ENCODE measurements at regions not wholly inside any gene's neighbourhood (a gene's known extent, or its start where the extent isn't known, plus 50 kb on each side); places are given as distances from the start of the nearest gene placed in this dataset.

DNA sequence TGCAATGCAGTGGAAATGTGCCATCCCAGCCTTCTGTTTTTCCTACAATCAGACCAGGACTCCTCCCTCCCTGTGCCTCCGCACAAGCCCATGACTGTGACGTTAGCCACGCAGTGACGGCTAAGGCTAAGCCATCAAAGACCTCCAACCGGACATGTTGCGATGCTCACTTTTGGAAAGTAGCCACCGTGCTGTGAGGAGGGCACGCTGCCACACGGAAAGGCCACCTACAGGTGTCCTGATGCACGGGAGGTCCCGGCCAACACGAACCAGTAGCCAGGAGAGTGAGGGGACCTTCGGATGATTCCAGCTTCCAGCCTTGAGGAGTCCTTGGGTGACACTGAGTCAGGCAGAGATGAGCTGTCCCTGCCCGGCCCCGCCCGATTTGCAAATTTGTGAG lies 53.9 kb downstream of the FOXL1 start:
- DNase-seq (ENCODE audit: low read depth) = no peak

DNA sequence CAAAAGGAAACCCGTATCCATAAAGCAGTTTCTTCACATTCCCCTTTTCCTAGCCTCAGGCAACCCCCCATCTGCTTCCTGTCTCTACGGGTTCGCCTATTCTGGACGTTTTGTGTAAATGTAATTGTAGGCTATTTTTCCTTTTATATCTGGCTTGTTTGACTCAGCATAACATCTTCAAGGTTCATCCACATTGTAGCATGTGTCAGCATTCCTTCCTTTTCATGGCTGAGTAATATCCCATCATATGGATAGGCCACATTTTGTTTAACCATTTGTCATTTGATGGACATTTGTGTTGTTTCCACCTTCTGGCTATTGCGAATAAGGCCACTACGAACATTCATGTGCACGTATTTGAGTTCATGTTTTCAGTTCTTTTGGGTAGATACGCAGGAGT lies 54.6 kb downstream of the FOXL1 start:
- DNase-seq (ENCODE audit: low read depth) = no peak

GRCh38 chr16:86634292-86634691 lies 55.9 kb downstream of the FOXL1 start:
- no peak for DNase-seq (ENCODE audit: low read depth)

DNA sequence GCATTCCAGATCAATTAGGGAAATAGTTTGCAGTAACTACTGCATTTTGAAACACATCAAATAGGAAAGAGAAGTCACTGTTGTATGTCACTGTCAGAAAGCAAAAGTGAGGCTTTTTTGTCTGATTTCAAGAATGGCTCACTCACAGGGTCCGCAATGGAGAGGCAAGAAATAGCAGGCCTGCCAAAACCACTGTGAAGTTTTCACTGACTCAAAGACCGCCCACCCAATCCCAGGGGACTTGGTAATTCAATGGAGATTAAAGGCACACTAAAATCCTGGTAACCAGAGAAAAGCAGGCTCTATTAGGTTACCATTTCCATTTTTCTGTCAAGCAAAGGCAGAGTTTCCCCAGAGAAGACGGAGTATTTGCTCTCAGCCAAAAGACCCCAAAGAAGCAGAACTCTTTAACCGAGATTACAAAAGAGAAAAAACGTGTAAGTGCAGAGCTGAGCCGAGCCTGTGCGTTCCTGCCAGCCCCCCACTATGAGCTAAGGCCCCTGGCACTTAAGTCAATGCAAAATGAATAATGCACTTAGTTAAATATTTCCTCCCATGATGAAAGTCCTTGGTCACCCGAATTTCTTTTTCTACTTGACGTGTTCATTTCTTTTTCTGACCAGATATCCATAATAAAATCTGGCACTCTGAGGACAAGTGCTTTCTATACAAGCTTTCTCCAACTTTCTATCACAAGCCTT lies 57.0 kb downstream of the FOXL1 start:
- DNase-seq (ENCODE audit: low read depth) = no peak

GRCh38 chr16:86635926-86636325 lies 57.6 kb downstream of the FOXL1 start:
- no peak for DNase-seq (ENCODE audit: low read depth)

DNA sequence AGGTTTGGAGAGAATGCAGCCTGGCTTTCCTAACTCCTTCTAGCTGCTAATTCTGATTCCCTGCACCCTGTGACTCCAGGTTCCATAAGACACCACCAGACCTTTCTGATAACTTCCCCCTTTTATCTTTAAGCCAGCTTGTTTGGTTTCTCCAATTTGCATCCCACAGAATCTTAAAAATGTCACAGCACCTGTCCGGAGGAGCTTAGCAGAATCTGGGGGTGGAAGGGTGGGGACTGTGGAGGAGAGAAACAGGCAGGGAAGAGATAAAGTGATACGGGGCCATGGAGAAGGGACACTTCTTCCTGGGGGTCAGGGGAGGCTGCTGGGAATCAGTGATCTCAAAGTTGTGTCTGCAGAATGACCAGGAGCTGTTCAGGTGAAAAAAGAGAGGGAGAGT lies 59.4 kb downstream of the FOXL1 start:
- no peak for DNase-seq (ENCODE audit: low read depth)

DNA sequence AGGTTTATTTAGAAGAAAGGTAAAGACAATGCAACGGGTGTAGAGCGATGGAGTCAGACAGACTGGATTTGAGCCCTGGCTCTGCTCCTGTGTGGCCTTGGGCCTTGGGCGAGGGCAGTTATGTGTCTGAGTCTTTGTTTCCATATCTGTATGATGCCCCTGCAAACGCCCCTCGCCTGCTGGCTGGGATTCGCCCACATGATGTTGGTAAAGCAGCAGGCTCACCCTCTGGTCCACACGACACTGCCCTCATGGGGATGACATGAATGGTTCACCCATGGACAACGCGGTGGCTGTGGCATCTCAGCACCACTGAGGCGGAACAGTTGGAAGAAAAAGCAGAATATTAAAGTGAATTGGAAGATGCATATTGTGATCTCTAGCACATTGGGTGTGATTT lies 60.3 kb downstream of the FOXL1 start:
- no peak for DNase-seq (ENCODE audit: low read depth)

DNA sequence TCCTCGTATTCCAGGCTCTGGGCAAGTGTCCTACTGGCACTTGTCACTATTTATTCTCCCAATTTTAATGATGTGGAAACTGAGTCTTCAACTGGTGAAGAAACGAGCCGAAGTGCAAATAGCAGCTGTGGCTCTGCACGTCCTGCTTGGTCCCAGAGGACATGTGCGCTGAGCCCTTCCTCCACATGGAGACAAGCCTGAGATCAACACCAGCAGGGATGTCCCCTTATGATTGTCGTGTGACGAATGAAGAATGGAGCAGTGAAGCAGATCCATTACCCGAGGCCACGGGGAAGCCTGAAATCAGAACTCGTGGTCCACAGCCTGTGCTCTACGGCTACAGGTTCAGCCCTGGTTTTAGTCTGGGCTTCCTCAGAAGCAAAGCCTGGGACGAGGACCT lies 61.0 kb downstream of the FOXL1 start:
- DNase-seq (ENCODE audit: low read depth) = no peak

- no peak for DNase-seq (ENCODE audit: low read depth)
These were observed 62.0 kb downstream of the FOXL1 start for GRCh38 chr16:86640265-86640843.

DNA sequence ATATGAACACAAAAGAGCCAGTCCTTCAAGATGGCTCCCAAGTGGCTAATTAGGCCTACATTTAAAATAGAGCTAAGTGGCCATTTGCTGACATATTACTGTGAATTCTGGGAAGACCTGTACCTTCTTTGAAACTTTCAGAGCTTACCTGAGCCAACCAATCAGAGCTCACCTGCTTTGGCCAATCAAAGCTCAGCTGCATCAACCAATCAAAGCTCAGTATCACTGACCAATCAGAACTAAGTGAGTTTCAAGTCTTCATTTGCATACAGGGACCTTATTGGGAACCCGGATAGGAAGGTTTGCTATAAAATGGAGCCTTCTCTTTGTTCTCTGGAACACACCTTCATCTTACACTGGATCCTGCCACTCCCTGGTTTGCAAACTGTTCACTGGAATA lies 63.7 kb downstream of the FOXL1 start:
- DNase-seq (ENCODE audit: low read depth) = no peak

GRCh38 chr16:86643671-86644070 lies 65.3 kb downstream of the FOXL1 start:
- DNase-seq (ENCODE audit: low read depth) = no peak

DNA sequence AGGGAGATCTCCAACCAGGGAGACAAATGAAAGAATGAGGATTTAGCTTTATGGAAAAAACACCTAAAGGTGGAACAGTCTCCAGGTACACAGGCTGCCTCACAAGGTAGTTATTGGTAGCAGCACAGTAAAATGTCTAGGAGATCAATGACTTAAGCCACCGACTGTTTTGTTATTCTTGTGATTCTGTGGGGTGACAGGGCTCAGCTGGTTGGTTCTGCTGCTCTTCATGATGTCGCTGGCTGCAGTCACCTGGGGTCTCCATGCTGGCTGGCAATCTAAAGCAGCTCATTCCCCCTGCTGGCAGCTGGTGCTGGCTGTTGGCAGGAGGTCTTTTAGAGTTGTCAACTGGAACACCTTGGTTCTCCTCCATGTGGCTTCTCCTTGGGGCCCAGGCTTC lies 69.2 kb downstream of the FOXL1 start:
- no peak for DNase-seq (ENCODE audit: low read depth)

DNA sequence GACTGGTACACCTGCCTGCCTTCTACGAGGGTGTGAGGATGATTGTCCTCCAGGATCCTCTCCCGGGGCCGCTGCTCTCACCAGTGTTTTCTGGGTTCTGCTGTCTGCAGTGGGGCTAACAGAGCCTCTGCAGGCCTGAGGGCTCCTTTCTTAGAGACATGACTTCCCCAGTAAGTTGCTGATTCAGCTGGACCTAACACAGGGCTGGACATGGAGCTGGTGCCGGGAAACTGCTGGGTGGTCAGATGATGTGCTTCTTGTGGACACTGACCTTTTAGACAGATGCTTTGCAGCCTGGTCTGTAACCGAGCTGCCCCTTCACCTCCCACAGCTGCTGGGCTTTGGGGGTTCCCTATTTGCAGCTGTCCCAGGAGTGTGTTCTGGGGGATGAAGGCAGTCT lies 71.5 kb downstream of the FOXL1 start:
- no peak for DNase-seq (ENCODE audit: low read depth)

DNA sequence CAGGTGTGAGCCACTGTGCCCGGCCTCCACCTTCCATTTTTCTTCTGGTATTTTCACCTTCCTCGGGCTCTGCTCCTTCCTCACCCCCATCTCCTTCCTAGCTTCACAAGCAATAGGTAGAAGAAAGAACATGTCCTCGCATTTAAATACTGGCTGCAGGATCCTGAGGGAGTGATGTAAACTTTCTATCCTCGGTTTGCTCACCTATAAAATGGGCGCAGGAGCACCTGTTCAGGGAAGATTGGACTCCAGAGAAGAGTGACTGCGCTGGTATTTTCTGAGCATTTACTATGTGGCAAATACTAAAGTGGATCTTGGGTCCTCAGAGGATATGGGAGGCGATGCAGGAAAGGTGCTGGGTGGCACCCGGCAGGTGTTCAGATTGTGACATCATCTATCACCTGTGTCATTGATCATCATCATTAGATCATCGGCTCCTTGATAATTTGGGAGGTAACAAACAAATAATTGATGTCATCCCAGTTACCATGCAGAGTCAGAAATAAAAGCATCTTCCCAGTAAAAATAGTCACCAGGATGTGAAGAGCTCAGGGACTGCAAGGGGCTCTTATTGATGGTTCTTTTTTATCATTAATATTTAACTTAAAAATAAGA lies 72.8 kb downstream of the FOXL1 start:
- DNase-seq (ENCODE audit: low read depth) = no peak

- DNase-seq (ENCODE audit: low read depth) = no peak
These were observed 73.5 kb downstream of the FOXL1 start for GRCh38 chr16:86651823-86652222.

- DNase-seq (ENCODE audit: low read depth) = no peak
These were observed 75.1 kb downstream of the FOXL1 start for GRCh38 chr16:86653285-86654006.

GRCh38 chr16:86657972-86658371 lies 79.6 kb downstream of the FOXL1 start:
- DNase-seq (ENCODE audit: low read depth) = no peak

DNA sequence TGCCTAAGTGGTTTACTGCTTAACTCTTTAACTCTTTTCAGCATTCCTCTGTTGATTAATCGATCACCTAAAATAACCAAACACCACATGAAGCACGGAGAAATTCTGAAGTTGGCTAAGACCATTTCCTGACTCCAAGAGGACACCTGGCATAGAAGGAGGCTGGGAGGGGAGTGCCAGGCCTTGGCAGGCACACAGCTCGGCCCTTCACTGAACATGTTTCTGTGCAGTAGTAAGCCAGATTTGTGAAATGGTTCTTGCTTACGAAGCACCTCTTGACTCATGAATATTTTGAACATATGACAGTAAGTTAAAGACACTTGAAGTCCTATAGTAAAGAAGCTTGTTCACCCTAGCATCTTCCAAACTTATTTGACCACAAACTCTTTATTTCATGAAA lies 82.3 kb downstream of the FOXL1 start:
- DNase-seq (ENCODE audit: low read depth) = no peak

- no peak for DNase-seq (ENCODE audit: low read depth)
These were observed 83.4 kb downstream of the FOXL1 start for GRCh38 chr16:86661706-86662105.

DNA sequence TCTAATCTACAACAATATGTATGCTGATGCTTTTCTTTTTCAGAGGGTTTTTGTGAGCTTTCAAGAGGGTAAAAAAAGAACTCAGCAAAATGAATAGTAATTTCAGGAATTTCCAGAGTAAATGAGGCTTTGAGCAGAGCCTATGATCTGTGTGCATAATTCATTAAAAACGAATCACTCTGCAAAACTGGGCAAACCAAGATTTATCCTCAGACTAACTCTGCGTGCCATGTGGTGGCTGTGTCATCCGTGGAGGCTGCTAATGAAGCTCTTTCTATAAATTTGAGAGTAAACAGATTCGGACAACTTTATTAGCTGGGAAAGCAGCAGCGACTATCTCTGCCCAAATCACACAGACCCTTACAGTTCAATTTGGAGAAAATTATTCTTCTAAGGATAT lies 83.8 kb downstream of the FOXL1 start:
- DNase-seq (ENCODE audit: low read depth) = no peak

DNA sequence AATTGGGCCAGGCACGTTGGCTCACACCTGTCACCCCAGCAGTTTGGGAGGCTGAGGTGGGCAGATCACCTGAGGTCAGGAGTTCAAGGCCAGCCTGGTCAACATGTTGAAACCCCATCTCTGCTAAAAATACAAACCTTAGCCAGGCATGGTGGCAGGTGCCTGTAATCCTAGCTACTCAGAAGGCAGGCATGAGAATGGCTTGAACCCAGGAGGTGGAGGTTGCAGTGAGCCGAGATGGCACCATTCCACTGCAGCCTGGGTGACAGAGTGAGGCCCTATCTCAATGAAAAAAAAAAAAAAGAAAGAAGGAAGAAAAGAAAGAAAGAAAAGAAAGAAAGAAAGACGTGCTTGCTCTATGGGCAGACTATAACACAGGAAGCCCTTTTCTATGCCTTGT lies 84.4 kb downstream of the FOXL1 start:
- DNase-seq (ENCODE audit: low read depth) = no peak

DNA sequence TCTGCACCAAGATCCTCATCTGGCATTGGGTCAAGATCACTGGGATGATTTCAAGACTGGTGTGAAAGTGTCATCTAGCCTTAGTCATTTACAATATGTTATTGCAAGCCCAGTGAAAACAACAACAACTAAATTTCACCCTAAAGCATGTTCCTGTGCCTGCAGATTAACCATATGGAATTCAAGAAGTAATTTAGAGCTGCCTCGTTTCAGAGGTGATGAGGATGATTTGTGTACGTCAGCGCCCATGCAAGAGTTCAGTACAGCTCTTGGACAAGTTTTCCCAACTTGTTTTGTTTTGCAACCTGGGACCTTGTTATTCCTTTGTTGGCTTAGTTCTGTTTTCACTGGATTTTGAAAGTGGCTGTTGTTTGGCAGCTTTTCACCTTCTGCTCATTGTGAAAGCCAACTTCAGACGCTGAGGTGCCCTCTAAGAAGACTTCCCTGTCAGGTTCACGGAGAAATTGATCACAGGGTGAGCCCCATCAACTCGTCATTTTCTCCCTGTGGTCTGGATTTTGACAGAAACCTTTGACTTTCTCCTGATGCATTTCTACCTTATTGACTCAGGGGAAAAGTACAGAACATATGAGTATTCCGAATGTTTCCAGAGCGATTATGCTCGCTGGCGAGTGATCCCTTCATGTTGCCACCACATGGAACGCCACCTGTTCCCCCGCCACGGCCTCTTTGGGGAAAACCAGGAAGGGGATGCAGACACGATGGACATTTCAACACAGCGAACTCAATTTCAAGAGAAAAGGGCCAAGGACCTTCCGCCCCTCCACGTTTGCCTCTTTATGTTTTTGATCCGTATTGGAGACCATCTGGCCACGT lies 85.6 kb downstream of the FOXL1 start:
- no peak for DNase-seq (ENCODE audit: low read depth)
